ENCODE measurements at regions not wholly inside any gene's neighbourhood (a gene's known extent, or its start where the extent isn't known, plus 50 kb on each side); places are given as distances from the start of the nearest gene placed in this dataset.
"Not testable (repeated sequence)": the region's sequence is repeated elsewhere in the genome, so short reads cannot be mapped to it uniquely, and the experiment has no call there.

DNA sequence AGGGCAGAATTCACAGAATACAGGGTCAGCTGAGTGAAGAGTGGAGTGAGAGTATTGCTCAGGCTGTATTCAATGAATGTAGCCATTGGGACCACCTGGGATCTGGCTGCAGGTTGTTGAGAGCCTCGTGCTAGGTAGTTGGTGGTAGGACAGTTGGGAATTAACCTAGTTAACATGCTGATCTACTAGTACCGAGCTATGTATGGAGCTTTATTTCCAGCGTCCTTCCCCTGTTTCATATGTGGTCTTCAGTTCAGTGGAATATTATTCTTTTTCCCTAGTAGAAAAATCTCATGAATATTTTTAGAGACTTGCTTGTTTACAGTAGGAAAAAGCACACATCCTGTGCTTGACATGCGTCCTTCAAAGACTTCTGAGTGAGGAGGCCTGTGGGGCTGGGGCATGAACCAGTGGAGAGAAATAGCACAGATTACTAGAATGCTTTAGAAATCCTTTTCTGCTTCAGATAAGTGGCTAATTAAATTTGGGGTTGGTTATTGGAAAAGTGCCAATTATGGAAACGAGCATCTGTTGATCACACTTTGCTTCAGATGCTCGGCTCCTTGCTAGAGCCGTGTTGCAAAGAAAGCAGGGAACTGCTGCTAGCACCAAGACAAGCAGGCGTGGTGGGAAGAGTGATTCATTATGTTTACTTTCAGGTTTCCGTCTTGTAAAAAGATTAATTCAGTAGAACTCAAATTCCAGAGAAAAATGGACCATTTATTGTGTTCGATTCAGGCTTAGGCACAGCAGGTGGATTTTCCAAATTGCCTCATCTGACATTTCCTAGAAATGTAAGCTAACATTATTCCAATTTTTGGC is 53.6 kb downstream of the ARF6 start:
- peak; percentile 43 for DNase-seq

DNA sequence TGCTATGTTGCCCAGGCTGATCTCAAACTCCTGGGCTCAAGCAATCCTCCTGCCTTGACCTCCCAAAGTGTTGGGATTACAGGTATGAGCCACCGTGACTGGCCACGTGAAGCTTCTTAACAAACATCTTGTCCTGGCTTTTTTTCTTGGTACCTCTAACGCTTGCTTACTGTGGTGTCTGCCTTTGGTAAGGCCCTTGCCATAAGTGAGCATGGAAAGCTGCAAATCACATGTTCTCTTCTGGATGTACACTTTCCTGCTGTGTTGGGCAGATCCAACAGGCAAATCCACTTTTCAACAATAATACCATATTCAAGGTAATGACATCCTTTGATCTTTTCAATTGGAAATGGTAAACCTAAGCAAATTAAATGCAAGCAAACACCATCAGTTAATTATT is 54.6 kb downstream of the ARF6 start:
- DNase-seq, result no peak

DNA sequence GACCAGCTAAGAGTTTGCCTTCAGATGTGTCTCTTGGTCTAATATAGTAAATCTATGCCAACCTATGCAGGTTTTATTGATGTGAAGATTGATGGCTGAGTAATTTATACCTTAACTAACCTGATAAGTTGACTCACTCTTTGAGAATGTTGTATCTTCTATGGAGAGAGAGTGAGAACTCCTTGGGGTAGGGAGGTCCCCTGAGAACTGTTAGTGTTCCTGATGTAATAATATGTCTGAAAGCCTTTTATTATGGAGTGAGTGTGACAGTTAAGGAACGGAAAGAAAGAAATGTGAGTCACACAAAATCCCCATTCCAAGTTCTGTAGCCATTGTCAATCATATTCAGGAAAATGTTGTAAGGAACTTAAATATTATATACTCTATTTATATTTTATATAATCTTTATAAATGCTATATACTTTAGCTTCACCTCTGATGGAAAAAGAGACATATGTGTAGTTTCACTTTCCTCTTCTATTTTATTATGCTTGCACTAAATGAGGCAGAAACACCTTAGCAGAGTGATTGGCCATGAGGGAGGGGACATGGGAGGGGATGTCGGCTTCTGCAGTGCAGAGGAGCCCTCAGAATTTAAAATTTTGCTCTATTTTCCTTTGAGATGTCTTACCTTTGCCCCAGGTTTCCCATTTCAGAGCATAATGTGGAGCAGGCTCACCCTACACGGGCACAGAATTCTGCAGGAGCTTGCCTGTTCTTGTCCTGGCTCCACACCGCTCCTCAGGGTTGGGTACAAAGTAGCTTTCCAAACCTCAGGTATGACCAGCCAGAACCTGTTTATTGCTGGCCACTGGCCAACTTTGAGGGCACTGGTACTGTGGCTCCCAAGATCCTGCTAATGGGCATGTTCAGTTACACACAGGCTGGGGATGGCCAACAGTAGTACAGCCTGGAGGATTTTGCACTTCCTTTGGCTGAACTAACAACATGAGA is 57.7 kb downstream of the ARF6 start:
- no peak for DNase-seq

DNA sequence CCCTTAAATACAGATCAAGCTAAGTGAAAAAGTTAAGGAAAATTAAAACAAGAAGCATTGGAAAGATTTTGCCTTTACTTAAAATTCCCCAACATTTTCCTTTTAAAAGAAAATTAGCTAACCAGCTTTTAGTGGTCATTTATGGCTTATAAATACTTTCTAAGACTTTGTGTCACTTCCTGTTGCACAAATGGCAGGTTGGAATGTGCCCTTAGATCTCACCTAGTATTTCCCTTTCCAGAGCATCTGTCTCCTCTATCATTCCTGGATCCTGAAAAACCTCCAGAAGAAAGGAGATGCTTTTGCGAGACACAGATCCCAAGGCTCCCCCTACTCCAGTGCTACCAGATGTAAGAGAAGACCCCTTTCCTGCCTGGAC is 58.3 kb downstream of the ARF6 start:
- no peak for DNase-seq

DNA sequence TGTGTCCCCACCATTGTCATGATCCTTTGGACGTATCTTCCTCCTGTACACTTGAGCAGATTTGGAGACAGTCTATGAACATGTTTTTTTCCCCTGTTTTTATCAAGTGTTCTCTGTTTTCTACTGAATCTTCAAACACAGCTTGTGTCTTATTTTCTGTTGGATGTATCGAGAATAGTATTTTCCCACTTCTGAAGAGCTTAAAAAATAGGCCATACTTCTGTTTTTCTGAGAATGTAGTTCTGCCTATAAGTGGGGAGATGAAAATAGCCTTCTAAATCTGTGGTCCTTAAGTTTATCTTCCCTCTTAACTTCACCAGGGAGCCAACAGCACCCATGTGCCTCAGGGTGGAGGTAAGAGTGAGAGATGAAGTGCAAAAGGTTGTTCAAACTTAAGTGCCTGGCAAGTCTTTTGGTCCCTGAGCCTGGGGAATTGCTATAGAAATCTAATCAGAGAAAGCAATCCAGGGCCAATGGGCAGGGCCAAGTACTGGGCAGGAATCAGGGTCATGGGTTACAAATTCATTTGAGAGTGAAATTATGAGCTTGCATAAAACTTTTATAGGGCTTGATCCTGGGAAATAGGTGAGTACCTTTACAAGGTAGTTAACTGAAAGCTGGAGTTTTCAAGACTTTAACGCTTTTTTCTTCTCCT is 58.9 kb downstream of the ARF6 start:
- DNase-seq, result no peak

DNA sequence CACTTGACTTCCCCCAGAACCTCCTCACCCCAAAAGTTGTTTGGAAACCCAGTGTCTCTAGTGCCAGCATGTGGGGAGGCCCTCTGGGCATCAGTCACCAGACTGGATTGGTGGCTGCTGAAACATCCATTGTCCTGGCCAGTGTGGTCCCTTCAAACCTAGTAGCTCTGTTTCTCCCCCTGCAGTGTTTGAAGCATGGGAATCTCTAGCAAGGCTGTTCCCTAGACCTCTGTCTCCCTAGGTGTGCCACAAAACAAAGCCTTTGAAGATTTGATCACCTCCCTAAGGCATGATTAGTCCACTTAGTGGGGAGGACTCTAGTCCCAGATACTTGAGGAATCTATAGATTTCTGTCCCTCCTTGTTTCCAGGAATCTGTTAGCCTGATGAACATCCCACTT is 60.3 kb downstream of the ARF6 start:
- no peak for DNase-seq

DNA sequence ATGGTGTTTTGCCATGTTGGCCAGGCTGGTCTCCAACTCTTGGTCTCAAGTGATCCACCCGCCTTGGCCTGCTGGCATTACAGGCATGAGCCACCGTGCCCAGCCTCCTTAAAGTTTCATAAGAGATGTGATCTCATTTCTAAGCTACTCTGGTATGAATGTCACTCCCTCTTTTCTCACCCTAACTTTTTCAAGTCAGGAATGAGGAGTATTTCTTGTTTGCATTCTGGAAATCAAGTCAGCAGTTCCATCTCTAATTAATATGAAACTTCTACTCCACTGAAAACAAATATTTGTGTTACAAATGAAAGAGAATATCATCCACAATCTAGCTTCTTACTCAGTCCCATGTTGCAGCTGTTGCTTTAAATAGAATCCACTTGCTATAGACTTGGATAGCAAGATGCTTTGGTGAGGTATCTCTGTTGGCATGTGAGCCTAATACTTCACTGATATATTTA is 61.3 kb downstream of the ARF6 start:
- no peak for DNase-seq

DNA sequence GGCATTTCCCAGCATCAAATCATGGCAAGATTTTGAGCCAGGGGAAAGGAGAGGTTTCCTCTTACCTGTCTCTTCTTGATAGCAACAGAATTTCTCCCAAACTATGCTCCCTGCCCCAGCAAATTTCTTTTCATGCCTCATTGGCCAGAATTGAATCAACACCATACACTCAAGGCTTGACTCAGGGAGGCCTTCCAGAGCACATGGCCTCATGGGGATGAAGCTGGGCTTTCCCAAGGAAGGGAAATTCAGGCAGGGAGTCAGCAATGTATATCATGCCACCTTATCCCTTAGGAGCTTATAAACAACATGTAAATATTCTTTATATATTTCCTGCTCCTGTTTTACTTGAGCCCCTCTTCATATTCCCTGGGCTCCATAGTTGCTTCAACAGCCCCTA is 62.1 kb downstream of the ARF6 start:
- no peak for DNase-seq

DNA sequence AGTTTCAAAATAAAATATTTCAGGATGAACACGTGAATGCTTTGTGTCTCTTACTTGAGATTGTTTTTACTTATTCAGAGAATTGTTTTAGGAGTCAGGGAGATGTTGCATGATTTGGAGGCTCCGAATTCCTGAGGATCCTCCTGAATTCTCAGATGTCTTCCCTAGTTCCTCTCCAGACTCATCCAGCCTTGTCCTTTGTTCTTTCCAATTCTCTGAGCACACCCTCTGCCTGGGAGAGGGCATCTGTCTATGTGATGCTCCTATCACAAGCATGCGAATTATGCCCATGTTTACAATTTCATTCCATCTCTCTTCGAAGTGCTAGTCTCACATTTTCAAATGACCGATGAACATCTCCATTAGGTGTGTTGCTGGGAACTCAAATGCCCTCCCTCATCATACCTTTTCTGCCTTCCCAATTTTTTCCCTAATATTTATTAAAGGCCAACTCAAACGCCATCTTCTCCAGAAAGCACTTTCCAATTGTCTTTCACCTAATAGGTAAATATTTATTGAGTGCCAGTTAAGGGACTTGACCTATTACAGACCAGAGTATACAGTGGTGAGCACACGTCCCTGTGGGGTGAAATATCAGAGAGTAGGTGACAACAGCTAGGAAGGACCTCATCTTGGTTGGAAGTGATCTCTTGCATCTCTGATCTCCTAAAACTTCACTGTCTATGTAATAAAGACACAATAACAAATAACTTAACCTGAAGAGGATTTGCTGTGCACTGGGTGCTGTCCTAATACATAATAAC is 64.4 kb downstream of the ARF6 start:
- no peak for DNase-seq

DNA sequence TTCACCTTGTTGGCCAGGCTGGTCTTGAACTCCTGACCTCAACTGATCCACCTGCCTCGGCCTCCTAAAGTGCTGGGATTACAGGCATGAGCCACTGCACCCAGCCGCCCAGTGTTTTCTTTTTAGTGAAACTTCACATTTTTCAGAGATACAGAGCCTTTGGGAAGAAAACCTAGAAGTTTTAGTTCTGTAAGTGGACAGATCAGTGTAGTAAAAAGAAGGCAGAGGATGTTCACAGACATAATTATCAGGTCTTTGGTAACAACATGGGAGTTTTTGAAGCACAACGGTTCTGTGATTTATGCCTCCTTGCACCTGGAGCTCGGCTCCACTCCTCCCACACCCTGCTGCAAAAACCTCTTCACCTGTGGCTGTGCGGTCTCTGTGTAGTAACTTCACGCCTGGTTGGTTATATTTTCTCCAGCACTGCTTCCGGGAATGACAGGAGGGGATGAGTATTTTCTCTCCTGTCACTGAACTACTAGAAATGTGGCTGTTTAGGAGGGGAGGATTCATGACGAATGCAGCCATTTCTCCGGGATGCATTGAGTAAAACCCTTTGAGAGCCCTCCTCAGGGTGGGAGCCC is 67.0 kb downstream of the ARF6 start:
- DNase-seq, result peak; percentile 33

DNA sequence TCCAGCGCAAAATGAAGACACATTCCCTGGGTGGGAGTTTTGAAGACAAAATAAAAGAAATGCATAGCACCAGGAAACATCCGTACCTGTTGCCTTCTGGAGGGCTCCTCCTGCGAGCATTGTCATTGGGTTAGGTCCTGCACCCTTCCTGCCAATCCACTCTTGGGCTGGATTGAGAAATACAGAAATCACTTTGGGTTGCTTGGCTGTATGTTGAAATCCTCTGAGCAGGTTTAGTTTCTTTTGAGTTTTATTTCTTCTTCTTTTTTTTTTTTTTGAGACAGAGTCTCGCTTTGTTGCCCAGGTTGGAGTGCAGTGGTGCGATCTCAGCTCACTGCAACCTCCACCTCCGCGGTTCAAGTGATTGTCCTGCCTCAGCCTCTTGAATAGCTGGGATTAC is 67.6 kb downstream of the ARF6 start:
- DNase-seq, result no peak

DNA sequence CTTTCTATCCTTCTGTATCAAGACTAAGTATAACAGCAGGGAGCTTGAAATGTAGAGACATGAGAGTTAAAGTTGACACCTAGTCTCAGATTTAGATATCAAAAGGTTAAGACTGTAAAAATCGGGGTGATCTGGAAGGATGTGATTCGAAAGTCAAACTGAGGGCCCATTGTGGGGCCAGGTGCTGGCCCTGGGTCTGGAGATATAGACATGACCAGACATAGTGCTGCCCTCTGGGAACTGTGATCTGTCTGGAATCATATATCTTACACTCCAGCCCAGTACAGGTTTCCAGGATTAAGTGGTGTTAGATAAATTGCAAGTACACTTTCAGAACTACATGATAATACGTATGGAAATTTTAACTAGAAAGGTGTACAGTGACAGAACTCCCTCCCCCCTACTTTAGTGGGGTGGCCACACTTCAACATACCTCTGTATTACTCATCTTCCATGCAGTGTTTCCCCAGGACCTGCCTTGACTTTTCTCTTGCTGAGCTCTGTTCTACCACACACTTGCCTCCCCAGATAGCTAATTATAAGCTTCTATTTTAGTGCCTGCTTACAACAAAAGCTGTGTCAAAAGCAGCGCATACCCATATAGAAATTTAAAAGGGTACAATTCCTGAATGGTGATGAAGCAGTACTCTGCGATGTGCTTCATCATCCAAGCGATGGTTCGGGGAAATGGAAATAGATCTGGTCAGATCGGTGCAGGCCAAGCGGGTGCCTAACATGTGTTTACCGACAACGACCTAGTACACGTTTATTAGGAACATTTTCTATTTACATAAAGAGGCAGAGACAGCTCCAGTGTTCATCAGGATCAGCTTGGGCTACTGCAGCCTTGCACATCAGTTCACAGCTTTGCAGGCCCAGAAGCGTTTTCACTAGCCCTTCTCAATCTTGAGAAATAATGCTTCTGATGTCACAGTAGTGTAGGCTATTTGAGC is 68.7 kb downstream of the ARF6 start:
- no peak for DNase-seq

DNA sequence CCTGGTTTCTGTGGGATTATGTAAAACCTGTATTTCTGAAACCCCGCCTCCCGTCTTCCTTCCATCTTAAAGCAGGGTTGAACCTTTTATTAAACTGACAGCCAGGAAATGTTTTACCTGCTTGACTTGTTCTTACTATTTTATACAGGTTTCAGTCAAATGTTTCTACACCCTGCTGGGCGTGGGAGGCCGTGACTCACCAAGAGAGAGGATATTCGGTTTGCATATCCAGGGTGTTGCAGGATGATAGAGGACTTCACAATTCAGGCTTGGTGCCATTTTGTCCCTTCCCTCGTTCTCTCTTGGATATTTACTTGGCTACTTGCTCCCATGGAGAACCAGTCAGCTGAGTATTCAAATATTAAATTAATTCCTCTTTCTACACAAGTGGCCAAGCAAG is 69.7 kb downstream of the ARF6 start:
- DNase-seq, result no peak

DNA sequence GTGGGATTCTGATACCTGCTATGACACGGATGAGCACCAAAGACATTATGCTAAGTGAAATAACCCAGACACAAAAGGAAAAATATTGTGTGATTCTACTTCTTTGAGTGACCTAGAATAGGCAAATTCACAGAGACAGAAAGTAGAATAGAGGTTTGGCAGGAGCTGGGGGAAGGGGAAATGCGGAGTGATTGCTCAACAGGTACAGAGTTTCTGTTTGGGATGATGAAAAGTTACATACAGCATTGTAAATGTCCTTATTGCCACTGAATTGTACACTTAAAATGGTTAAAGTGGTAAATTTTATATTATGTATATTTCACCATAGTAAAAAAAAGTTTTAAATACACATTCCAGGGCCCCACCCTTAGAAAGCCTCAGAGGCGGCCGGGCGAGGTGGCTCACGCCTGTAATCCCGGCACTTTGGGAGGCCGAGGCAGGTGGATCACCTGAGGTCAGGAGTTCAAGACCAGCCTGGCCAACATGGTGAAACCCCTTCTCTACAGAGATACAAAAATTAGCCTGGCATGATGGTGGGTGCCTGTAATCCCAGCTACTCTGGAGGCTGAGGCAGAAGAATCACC is 72.3 kb downstream of the ARF6 start:
- DNase-seq, result not testable (repeated sequence)

DNA sequence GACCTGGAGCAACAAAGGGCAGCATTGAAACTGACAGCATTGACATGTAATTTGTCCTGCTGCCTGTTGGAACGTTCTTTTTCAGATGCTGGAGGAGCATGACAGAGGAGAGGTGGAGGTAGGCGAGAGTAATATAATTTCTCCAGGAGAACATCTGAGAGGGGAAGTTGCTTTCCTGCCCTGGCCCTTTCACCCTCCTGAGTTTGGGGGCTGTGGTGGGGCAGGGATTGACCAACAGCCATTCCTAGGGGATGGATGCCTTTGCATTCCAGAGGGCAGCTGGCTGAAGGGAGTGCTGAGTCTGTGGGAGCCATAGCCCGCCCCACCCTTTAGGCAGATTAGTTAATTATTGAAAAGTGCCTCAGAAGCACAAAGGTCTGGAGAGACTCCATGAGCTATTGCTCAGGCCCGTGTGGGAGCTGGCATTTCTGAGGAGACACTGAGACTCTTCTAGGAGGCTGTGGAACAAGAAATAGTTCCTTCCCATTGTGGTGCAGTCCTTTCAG is 73.5 kb downstream of the ARF6 start:
- DNase-seq, result no peak

DNA sequence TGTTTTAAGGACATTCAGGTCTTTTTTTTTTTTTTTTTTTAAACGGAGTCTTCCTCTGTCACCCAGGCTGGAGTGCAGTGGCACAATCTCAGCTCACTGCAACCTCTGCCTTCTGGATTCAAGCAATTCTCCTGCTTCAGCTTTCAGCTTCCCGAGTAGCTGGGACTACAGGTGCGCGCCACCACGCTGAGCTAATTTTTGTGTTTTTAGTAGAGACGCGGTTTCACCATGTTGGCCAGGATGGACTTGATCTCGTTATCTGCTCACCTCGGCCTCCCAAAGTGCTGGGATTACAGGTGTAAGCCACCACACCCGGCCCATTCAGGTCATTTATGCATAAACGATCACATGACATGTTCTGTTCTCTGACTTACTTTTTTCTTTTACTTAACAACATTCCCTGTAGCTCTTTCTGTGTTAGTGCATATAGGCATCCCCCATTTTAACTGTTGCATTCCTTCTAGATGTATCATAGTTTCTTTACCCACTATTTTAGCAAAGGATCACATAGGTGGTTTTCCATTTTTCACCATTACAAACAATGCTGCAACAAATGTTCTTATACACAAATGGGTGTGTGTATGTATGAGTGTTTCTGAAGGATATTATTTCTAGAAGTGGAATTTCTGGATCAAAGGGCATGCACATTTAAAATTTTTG is 74.2 kb downstream of the ARF6 start:
- DNase-seq, result no peak

DNA sequence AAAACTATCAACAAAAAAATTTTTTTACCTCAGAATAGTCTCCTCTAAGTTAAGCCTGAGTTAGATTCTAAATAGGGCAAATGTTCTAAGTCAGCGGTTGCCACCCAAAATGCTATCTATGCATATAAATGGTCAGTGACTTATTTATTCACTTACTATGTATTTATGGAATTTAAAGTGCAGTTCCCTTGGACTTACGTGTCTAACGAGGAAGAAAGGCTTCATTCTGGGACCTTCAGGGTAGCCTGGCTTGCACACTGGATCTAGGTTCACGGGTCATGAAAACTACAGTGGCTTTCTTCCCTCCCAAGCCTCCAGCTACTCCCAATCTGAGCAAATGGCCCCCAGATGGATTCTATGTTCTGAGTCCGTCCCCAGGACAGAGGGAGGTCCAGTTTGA is 77.1 kb downstream of the ARF6 start:
- no peak for DNase-seq

DNA sequence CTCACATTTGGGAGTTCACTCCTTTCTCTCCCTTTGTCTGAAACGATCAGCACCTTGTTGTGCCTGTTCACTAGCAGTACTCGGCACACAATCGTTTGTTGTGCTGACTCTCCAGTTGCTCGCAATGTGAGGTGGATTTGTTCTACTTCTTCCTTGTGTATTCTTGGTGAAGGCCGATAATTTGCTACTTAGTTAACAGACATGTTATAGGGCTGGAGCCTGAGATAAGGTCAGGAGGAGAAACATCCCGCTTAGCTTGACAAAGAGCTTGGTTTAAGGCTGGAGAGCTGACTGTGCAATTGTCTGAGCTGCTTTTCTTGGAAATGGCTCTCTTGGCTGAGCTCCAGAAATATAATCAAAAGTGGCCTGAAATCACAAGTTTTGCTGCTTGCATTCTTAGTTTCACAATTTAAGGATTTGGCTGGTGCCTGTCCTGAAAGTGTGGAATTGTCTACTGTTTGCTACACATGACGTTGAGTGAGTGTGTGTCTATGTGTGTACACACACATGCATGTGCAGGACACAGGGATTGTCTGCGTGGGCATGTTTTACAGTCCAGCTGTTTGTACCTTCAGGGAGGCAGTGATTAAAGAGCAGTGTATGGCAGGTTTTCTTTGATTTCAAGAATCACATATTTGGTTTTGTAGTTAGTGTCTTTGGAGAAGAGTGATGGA is 77.7 kb downstream of the ARF6 start:
- no peak for DNase-seq
